Testis (tissue), 2 donors: ENCODE measurements at regions not wholly inside any gene's neighbourhood (a gene's known extent, or its start where the extent isn't known, plus 50 kb on each side); places are given as distances from the start of the nearest gene placed in this dataset.

ENCODE experiments used
- POLR2A ChIP-seq: fragments of 450-650 bp; IDR thresholded peaks from one replicate; pipeline ENCODE4 v1.6.1; 2017; ENCODE audit warnings: antibody characterized with exemption, mild to moderate bottlenecking, moderate library complexity
- TF ChIP-seq, protein P1 (sequence below), 3 experiments: fragments of 450-650 bp in 2 of 3; fragments of 200-600 bp in 1 of 3; sonication (generic) in 1 of 3; IDR thresholded peaks; one replicate each; pipeline ENCODE4 v1.5.1; 2016 to 2019; ENCODE audit warnings: antibody characterized with exemption in 3 of 3, mild to moderate bottlenecking in 2 of 3, moderate library complexity in 1 of 3

DNA sequence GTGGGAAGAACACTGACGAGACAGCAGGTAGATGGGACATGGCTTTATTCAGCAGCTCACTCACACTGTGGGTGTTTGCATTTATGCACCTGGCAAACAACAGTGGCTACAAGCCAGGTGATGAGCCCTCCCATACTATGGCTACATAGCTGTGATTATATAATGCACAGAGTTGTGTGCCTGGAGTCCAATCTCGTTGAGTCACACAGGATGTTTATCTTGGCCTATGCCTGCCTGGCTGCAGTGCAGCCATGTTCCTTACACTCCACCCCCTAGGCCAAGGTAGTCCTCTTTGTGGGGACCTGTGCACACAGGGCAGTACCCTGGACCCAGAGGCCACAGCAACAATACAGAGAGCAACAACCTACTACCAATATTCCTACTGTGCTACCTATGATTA, 1643.8 kb downstream of the MRPL39 start:
- TF ChIP-seq, protein P1, sequence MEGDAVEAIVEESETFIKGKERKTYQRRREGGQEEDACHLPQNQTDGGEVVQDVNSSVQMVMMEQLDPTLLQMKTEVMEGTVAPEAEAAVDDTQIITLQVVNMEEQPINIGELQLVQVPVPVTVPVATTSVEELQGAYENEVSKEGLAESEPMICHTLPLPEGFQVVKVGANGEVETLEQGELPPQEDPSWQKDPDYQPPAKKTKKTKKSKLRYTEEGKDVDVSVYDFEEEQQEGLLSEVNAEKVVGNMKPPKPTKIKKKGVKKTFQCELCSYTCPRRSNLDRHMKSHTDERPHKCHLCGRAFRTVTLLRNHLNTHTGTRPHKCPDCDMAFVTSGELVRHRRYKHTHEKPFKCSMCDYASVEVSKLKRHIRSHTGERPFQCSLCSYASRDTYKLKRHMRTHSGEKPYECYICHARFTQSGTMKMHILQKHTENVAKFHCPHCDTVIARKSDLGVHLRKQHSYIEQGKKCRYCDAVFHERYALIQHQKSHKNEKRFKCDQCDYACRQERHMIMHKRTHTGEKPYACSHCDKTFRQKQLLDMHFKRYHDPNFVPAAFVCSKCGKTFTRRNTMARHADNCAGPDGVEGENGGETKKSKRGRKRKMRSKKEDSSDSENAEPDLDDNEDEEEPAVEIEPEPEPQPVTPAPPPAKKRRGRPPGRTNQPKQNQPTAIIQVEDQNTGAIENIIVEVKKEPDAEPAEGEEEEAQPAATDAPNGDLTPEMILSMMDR (IDR thresholded peaks at IDR 0.05): no peak
- no peak for TF ChIP-seq POLR2A
